K562 (cell line): ENCODE measurements at regions not wholly inside any gene's neighbourhood (a gene's known extent, or its start where the extent isn't known, plus 50 kb on each side); places are given as distances from the start of the nearest gene placed in this dataset.

Source experiments
- ATAC-seq: fragments of 200-7000 bp; cut with Tn5 transposase; 3 replicates; pipeline ENCODE4 v1.9.1; 2020; ENCODE audit warnings: moderate library complexity
- BruUV-seq: library from RNA; stranded (reverse); fragments of 400-500 nt; replicated peaks from 2 replicates; lab custom pipeline; 2021; lab: Mats Ljungman, UMichigan
- CTCF ChIA-PET: fragments of 300-600 bp; formaldehyde crosslinking; extraction: SDS; loops from one replicate; lab custom pipeline; 2021; ENCODE audit warnings: low intra/inter-chr PET ratio; lab: Yijun Ruan, JAX
- POLR2A ChIA-PET: fragments of 300-600, 350-650 bp; sonication (Branson Sonifier 250); formaldehyde crosslinking; extraction: SDS; loops from one replicate; lab custom pipeline; 2021; ENCODE audit warnings: antibody characterized with exemption, inconsistent platforms; lab: Yijun Ruan, JAX
- DNase-seq, 4 experiments: peaks; one replicate each; pipeline versions ENCODE4 v3.0.0 to v3.0.0-alpha.2; 2011 to 2018; ENCODE audit warnings: low spot score in 3 of 4, mixed read lengths in 3 of 4; ENCODE audit errors: extremely low read depth in 1 of 4
- FAIRE-seq: peaks from 2 replicates; lab custom pipeline; 2011; peaks lifted over from hg19 to GRCh38; lab: Jason Lieb, UNC
- H2AFZ ChIP-seq: 2 replicates; pipeline ENCODE4 v1.6.0; 2011; ENCODE audit warnings: low read depth, low read length, control low read depth, inconsistent platforms
- H3K27ac ChIP-seq: fragments of 200-600 bp; 3 replicates; pipeline ENCODE4 v1.8.0; 2011; ENCODE audit warnings: low read depth, mild to moderate bottlenecking, control low read depth, inconsistent platforms, low read length, moderate library complexity, mixed read lengths; ENCODE audit errors: extremely low read depth
- H3K27me3 ChIP-seq, 2 experiments: fragments of 300-600 bp in 1 of 2; 2 replicates in 1 of 2; 3 replicates in 1 of 2; pipeline versions ENCODE4 v1.6.0 to v1.8.0; 2011; ENCODE audit warnings: inconsistent platforms in 2 of 2, low read length in 2 of 2, mild to moderate bottlenecking in 1 of 2, mixed read lengths in 1 of 2, moderate library complexity in 1 of 2; ENCODE audit not compliant: control insufficient read depth in 2 of 2, insufficient read depth in 2 of 2
- H3K36me3 ChIP-seq: fragments of 300-600 bp; 3 replicates; pipeline ENCODE4 v1.8.0; 2011; ENCODE audit warnings: mild to moderate bottlenecking, low read length, inconsistent platforms; ENCODE audit not compliant: control insufficient read depth, insufficient read depth
- H3K4me1 ChIP-seq, 2 experiments: fragments of 200-600 bp in 1 of 2; replicated peaks in 1 of 2; 2 replicates in 1 of 2; 3 replicates in 1 of 2; pipeline versions ENCODE4 v1.5.1 to v1.8.0; 2011; ENCODE audit warnings: inconsistent platforms in 2 of 2, low read length in 2 of 2, mild to moderate bottlenecking in 1 of 2, mixed read lengths in 1 of 2, moderate library complexity in 1 of 2; ENCODE audit not compliant: control insufficient read depth in 2 of 2, insufficient read depth in 2 of 2
- H3K4me2 ChIP-seq: 2 replicates; pipeline ENCODE4 v1.6.1; 2011; ENCODE audit warnings: low read length, control low read depth, inconsistent platforms, mixed read lengths; ENCODE audit not compliant: insufficient read depth
- H3K4me3 ChIP-seq: fragments of 200-600 bp; sonication (generic), shearing (Covaris generic); 2 replicates; pipeline ENCODE4 v1.5.1; 2016; ENCODE audit warnings: control low read depth, inconsistent platforms
- H3K79me2 ChIP-seq: fragments of 200-600 bp; 3 replicates; pipeline ENCODE4 v1.8.0; 2011; ENCODE audit warnings: low read length, inconsistent platforms; ENCODE audit not compliant: control insufficient read depth, insufficient read depth
- H3K9ac ChIP-seq, 2 experiments: 2 replicates each; pipeline versions ENCODE4 v1.6.0 to v1.6.1; 2011; ENCODE audit warnings: low read depth in 2 of 2, low read length in 2 of 2, control low read depth in 1 of 2, inconsistent platforms in 1 of 2, mild to moderate bottlenecking in 1 of 2, mixed read lengths in 1 of 2; ENCODE audit not compliant: insufficient read depth in 1 of 2
- H3K9me1 ChIP-seq: one replicate; pipeline ENCODE4 v1.6.0; 2011; ENCODE audit warnings: inconsistent platforms, mild to moderate bottlenecking, low read length, moderate library complexity; ENCODE audit not compliant: control insufficient read depth, insufficient read depth
- H3K9me3 ChIP-seq: replicated peaks from 2 replicates; pipeline ENCODE4 v1.5.1; 2011; ENCODE audit warnings: low read depth, low read length, inconsistent platforms; ENCODE audit not compliant: control insufficient read depth, insufficient read depth
- H4K20me1 ChIP-seq: replicated peaks from 2 replicates; pipeline ENCODE4 v1.6.1; 2011; ENCODE audit warnings: low read length, inconsistent platforms, mixed read lengths; ENCODE audit not compliant: control insufficient read depth, insufficient read depth
- CHD4 ChIP-seq: fragments of 200-600 bp; sonication (generic); IDR thresholded peaks from 3 replicates; pipeline ENCODE4 v1.6.1; 2012; ENCODE audit warnings: low read depth, mild to moderate bottlenecking, mixed read lengths, low read length, inconsistent platforms; ENCODE audit not compliant: insufficient read depth, insufficient replicate concordance, poor library complexity, severe bottlenecking
- CTBP1 ChIP-seq: fragments of 450-650 bp; IDR thresholded peaks from 2 replicates; pipeline ENCODE4 v1.6.1; 2016; ENCODE audit warnings: borderline replicate concordance
- ELF4 ChIP-seq: fragments of 450-650 bp; formaldehyde crosslinking; IDR thresholded peaks from 2 replicates; pipeline ENCODE4 v1.4.0; 2022; ENCODE audit warnings: missing genetic modification characterization
- PHB2 ChIP-seq: fragments of 450-650 bp; IDR thresholded peaks from 2 replicates; pipeline ENCODE4 v1.6.1; 2017; ENCODE audit warnings: low read depth
- POLR2AphosphoS2 ChIP-seq: IDR thresholded peaks from 2 replicates; pipeline ENCODE4 v1.6.1; 2012; ENCODE audit warnings: low read length, improper control_type of control experiment
- SUPT5H ChIP-seq: fragments of 450-650 bp; IDR thresholded peaks from 2 replicates; pipeline ENCODE4 v1.6.1; 2016
- TCF3 ChIP-seq: sonication (generic); formaldehyde crosslinking; IDR thresholded peaks from 2 replicates; pipeline ENCODE4 v1.4.0; 2020; ENCODE audit warnings: mild to moderate bottlenecking, missing genetic modification reagents
- ZFP36 ChIP-seq: fragments of 150-350 bp; IDR thresholded peaks from 2 replicates; pipeline ENCODE4 v1.6.1; 2018; ENCODE audit warnings: low read length, low read depth; ENCODE audit not compliant: partially characterized antibody
- ZNF146 ChIP-seq: IDR thresholded peaks from one replicate; pipeline ENCODE4 v1.6.1; 2018; ENCODE audit warnings: missing compliant biosample characterization; ENCODE audit not compliant: unreplicated experiment
- ZNF316 ChIP-seq: fragments of 450-650 bp; IDR thresholded peaks from 2 replicates; pipeline ENCODE4 v1.6.1; 2016
- ZNF766 ChIP-seq: fragments of 200-800 bp; sonication (Bioruptor generic); conservative IDR thresholded peaks from 2 replicates; pipeline ENCODE4 v1.6.1; 2016; ENCODE audit warnings: missing genetic modification characterization, missing compliant biosample characterization
- WGBS: fragments of 100-300 bp; shearing (Covaris generic); methylation state at CpG from one replicate; pipeline ENCODE4 v1.1.6; 2016; ENCODE audit warnings: low coverage, mixed read lengths; ENCODE audit not compliant: insufficient coverage; ENCODE audit errors: missing lambda C conversion rate; 5-methylcytosine and 5-hydroxymethylcytosine counted together
- in situ Hi-C: fragments of 300-500 bp; cut with MboI; formaldehyde crosslinking; loops from 4 replicates; pipeline ENCODE4 v1.15.0; 2018; ENCODE audit warnings: inconsistent platforms, mixed read lengths
- intact Hi-C: fragments of 100-400 bp; cut with micrococcal nuclease; formaldehyde crosslinking; loops from 2 replicates; pipeline ENCODE4 v1.14.2; 2022
- TF ChIP-seq, protein P1 (sequence below), 3 experiments: fragments of 200-800 bp in 1 of 3; fragments of 250-450 bp in 1 of 3; fragments of 450-650 bp in 1 of 3; sonication (Bioruptor Pico) in 1 of 3; sonication (Bioruptor generic) in 1 of 3; formaldehyde crosslinking in 1 of 3; IDR thresholded peaks; 2 replicates each; pipeline versions ENCODE4 v1.6.1 to v1.8.0; 2016 to 2022; ENCODE audit warnings: mild to moderate bottlenecking in 2 of 3, missing genetic modification characterization in 2 of 3, missing compliant biosample characterization in 1 of 3, moderate library complexity in 1 of 3
- TF ChIP-seq, protein P2 (sequence below): fragments of 250-450 bp; sonication (Bioruptor Pico); IDR thresholded peaks from 2 replicates; pipeline ENCODE4 v1.5.0; 2020; ENCODE audit warnings: mild to moderate bottlenecking, borderline replicate concordance
- TF ChIP-seq, protein P3 (sequence below): fragments of 450-650 bp; formaldehyde crosslinking; IDR thresholded peaks from 2 replicates; pipeline ENCODE4 v1.4.0; 2020; ENCODE audit warnings: mild to moderate bottlenecking
- TF ChIP-seq, protein P4 (sequence below), 2 experiments: IDR thresholded peaks; 2 replicates each; pipeline ENCODE4 v1.6.1; 2012; ENCODE audit warnings: improper control_type of control experiment in 2 of 2, low read depth in 2 of 2, low read length in 2 of 2, borderline replicate concordance in 1 of 2

DNA sequence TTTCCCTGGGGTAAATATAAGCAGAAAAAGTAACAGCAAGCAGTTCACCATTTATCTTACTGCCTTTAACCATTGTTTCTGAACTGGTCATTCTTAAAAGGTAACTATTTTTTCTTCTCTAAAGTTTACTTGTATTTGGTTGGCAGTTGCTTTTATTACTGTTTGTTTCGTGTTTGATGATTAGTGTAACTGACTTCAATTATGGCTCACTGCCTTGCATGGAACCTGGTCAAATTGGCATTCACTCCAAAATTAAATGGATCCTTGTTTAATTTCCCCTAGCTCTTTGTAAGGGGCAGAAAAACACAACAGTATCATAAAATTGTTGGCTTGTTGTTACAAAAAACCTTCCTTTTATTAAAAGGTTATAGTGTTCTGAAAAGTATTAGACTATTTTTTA is 1723.9 kb upstream of the CDH6 start:
- no peaks in the 10 kb centered on the region for H3K9me3 ChIP-seq
- ATAC-seq (no peak), DNase-seq (no peak), FAIRE-seq (no peak)
- ChIA-PET CTCF (interaction anchor here (0.6 kb wide), 1 partner anchor 572 kb away, joined by 3 read pairs; no protein-coding TSS in a partner anchor), POLR2A (no interaction called here)
- H3K4me1 ChIP-seq, result no peaks in the 10 kb centered on the region
- intact Hi-C loops, result no loop called here
- no peaks in the 10 kb centered on the region for H4K20me1 ChIP-seq
- no TSS peak for BruUV-seq
- H3K9ac ChIP-seq, result no peak overlapping the region
- in situ Hi-C loops, result no loop called here
- no peaks in the 10 kb centered on the region for H3K27me3 ChIP-seq
- WGBS, result 0% methylated on average over 1 of the region's 1 CpG
- H3K27ac ChIP-seq, result no peak overlapping the region
- H3K4me3 ChIP-seq, result no peak overlapping the region
- H3K36me3 ChIP-seq, result no peaks in the 10 kb centered on the region
- no peaks in the 10 kb centered on the region for H3K9me1 ChIP-seq
- H2AFZ ChIP-seq, result no peak overlapping the region
- H3K4me2 ChIP-seq, result no peak overlapping the region
- no peaks in the 10 kb centered on the region for H3K79me2 ChIP-seq
- TF ChIP-seq, protein P1, sequence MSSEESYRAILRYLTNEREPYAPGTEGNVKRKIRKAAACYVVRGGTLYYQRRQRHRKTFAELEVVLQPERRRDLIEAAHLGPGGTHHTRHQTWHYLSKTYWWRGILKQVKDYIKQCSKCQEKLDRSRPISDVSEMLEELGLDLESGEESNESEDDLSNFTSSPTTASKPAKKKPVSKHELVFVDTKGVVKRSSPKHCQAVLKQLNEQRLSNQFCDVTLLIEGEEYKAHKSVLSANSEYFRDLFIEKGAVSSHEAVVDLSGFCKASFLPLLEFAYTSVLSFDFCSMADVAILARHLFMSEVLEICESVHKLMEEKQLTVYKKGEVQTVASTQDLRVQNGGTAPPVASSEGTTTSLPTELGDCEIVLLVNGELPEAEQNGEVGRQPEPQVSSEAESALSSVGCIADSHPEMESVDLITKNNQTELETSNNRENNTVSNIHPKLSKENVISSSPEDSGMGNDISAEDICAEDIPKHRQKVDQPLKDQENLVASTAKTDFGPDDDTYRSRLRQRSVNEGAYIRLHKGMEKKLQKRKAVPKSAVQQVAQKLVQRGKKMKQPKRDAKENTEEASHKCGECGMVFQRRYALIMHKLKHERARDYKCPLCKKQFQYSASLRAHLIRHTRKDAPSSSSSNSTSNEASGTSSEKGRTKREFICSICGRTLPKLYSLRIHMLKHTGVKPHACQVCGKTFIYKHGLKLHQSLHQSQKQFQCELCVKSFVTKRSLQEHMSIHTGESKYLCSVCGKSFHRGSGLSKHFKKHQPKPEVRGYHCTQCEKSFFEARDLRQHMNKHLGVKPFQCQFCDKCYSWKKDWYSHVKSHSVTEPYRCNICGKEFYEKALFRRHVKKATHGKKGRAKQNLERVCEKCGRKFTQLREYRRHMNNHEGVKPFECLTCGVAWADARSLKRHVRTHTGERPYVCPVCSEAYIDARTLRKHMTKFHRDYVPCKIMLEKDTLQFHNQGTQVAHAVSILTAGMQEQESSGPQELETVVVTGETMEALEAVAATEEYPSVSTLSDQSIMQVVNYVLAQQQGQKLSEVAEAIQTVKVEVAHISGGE (CRISPR knock-in tag; IDR thresholded peaks at IDR 0.05), result no peak
- no peak for TF ChIP-seq CHD4
- TF ChIP-seq ELF4 (CRISPR knock-in tag), result no peak
- no peak for TF ChIP-seq ZNF316
- no peak for TF ChIP-seq TCF3 (CRISPR knock-in tag)
- TF ChIP-seq, protein P2, sequence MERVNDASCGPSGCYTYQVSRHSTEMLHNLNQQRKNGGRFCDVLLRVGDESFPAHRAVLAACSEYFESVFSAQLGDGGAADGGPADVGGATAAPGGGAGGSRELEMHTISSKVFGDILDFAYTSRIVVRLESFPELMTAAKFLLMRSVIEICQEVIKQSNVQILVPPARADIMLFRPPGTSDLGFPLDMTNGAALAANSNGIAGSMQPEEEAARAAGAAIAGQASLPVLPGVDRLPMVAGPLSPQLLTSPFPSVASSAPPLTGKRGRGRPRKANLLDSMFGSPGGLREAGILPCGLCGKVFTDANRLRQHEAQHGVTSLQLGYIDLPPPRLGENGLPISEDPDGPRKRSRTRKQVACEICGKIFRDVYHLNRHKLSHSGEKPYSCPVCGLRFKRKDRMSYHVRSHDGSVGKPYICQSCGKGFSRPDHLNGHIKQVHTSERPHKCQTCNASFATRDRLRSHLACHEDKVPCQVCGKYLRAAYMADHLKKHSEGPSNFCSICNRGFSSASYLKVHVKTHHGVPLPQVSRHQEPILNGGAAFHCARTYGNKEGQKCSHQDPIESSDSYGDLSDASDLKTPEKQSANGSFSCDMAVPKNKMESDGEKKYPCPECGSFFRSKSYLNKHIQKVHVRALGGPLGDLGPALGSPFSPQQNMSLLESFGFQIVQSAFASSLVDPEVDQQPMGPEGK (CRISPR knock-in tag), result no peak
- TF ChIP-seq CTBP1, result no peak
- no peak for TF ChIP-seq ZFP36
- TF ChIP-seq, protein P3, sequence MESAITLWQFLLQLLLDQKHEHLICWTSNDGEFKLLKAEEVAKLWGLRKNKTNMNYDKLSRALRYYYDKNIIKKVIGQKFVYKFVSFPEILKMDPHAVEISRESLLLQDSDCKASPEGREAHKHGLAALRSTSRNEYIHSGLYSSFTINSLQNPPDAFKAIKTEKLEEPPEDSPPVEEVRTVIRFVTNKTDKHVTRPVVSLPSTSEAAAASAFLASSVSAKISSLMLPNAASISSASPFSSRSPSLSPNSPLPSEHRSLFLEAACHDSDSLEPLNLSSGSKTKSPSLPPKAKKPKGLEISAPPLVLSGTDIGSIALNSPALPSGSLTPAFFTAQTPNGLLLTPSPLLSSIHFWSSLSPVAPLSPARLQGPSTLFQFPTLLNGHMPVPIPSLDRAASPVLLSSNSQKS, result no peak
- TF ChIP-seq ZNF766 (CRISPR knock-in tag), result no peak
- no peak for TF ChIP-seq ZNF146 (CRISPR knock-in tag)
- no peak for TF ChIP-seq PHB2
- TF ChIP-seq SUPT5H, result no peak
- TF ChIP-seq, protein P4, sequence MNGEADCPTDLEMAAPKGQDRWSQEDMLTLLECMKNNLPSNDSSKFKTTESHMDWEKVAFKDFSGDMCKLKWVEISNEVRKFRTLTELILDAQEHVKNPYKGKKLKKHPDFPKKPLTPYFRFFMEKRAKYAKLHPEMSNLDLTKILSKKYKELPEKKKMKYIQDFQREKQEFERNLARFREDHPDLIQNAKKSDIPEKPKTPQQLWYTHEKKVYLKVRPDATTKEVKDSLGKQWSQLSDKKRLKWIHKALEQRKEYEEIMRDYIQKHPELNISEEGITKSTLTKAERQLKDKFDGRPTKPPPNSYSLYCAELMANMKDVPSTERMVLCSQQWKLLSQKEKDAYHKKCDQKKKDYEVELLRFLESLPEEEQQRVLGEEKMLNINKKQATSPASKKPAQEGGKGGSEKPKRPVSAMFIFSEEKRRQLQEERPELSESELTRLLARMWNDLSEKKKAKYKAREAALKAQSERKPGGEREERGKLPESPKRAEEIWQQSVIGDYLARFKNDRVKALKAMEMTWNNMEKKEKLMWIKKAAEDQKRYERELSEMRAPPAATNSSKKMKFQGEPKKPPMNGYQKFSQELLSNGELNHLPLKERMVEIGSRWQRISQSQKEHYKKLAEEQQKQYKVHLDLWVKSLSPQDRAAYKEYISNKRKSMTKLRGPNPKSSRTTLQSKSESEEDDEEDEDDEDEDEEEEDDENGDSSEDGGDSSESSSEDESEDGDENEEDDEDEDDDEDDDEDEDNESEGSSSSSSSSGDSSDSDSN (IDR thresholded peaks at IDR 0.05; ENCODE audit: borderline replicate concordance in 1 of 2, low read depth in 2 of 2, low read length in 2 of 2), result no peak
- no peak for TF ChIP-seq POLR2AphosphoS2
